PC-9 (cell line): ENCODE measurements at regions not wholly inside any gene's neighbourhood (a gene's known extent, or its start where the extent isn't known, plus 50 kb on each side); places are given as distances from the start of the nearest gene placed in this dataset.

Experiments
- CTCF ChIP-seq: fragments of 200-600 bp; sonication (generic); conservative IDR thresholded peaks from 2 replicates; pipeline ENCODE4 v1.6.1; 2017; ENCODE audit warnings: mixed run types, antibody characterized with exemption, mild to moderate bottlenecking, moderate library complexity
- EZH2 ChIP-seq: fragments of 200-600 bp; sonication (generic); IDR thresholded peaks from 2 replicates; pipeline ENCODE4 v1.8.0; 2017; ENCODE audit warnings: antibody characterized with exemption, low read depth

- TF ChIP-seq CTCF (no peak), EZH2 (no peak)
These were observed 156.0 kb downstream of the TOMM20 start for GRCh38 chr1:234972411-234973191.
